GM18868 (cell line): ENCODE measurements at regions not wholly inside any gene's neighbourhood (a gene's known extent, or its start where the extent isn't known, plus 50 kb on each side); places are given as distances from the start of the nearest gene placed in this dataset.
A peak's percentile ranks its signal among the peaks of the same experiment; 100 is the strongest.
"Not testable (repeated sequence)": the region's sequence is repeated elsewhere in the genome, so short reads cannot be mapped to it uniquely, and the experiment has no call there.

Source experiments
- ATAC-seq: cut with Tn5 transposase; IDR thresholded peaks from one replicate; pipeline ENCODE4 v1.9.1; 2021; ENCODE audit warnings: mild to moderate bottlenecking, moderate library complexity; ENCODE audit not compliant: unreplicated experiment

- no peak for ATAC-seq
Measured at GRCh38 chr6:145119081-145119480, 616.2 kb downstream of the EPM2A start.

GRCh38 chr6:145132709-145133108 lies 602.6 kb downstream of the EPM2A start:
- no peak for ATAC-seq

GRCh38 chr6:145135702-145136101 lies 599.6 kb downstream of the EPM2A start:
- ATAC-seq: no peak

- ATAC-seq: no peak
Measured at GRCh38 chr6:145137425-145137824, 597.9 kb downstream of the EPM2A start.

GRCh38 chr6:145138469-145139139 lies 596.7 kb downstream of the EPM2A start:
- ATAC-seq: no peak

GRCh38 chr6:145139140-145139850 lies 596.0 kb downstream of the EPM2A start:
- no peak for ATAC-seq

GRCh38 chr6:145139895-145140294 lies 595.4 kb downstream of the EPM2A start:
- ATAC-seq: no peak

GRCh38 chr6:145141572-145141971 lies 593.7 kb downstream of the EPM2A start:
- ATAC-seq: no peak

GRCh38 chr6:145142958-145143357 lies 592.4 kb downstream of the EPM2A start:
- ATAC-seq: no peak

GRCh38 chr6:145143379-145143778 lies 591.9 kb downstream of the EPM2A start:
- ATAC-seq: no peak

- peak; percentile 17 for ATAC-seq
Measured at GRCh38 chr6:145147559-145147958, 587.8 kb downstream of the EPM2A start.

- peak; percentile 92 for ATAC-seq
Measured at GRCh38 chr6:145147981-145148749, 587.2 kb downstream of the EPM2A start.

- no peak for ATAC-seq
Measured at GRCh38 chr6:145148776-145149175, 586.5 kb downstream of the EPM2A start.

- no peak for ATAC-seq
Measured at GRCh38 chr6:145151624-145152023, 583.7 kb downstream of the EPM2A start.

GRCh38 chr6:145153495-145153894 lies 581.8 kb downstream of the EPM2A start:
- no peak for ATAC-seq

- ATAC-seq: no peak
Measured at GRCh38 chr6:145155411-145155810, 579.9 kb downstream of the EPM2A start.

GRCh38 chr6:145155873-145156782 lies 579.2 kb downstream of the EPM2A start:
- ATAC-seq: peak; percentile 58

- not testable (repeated sequence) for ATAC-seq
Measured at GRCh38 chr6:145158636-145159035, 576.7 kb downstream of the EPM2A start.

GRCh38 chr6:145159921-145160320 lies 575.4 kb downstream of the EPM2A start:
- no peak for ATAC-seq

- ATAC-seq: no peak
Measured at GRCh38 chr6:145161501-145161900, 573.8 kb downstream of the EPM2A start.

GRCh38 chr6:145169726-145170224 lies 565.5 kb downstream of the EPM2A start:
- no peak for ATAC-seq
